Panc1 (cell line): ENCODE measurements at regions not wholly inside any gene's neighbourhood (a gene's known extent, or its start where the extent isn't known, plus 50 kb on each side); places are given as distances from the start of the nearest gene placed in this dataset.

Source experiments
- ATAC-seq: fragments of 200-7000 bp; cut with Tn5 transposase; 2 replicates; pipeline ENCODE4 v1.9.1; 2020; ENCODE audit warnings: mild to moderate bottlenecking, moderate library complexity
- BruUV-seq: library from RNA; stranded (reverse); fragments of 400-500 nt; replicated peaks from 2 replicates; lab custom pipeline; 2021; lab: Mats Ljungman, UMichigan
- CTCF ChIA-PET: fragments of 300-600 bp; sonication (Branson Sonifier 250); formaldehyde crosslinking; loops from one replicate; lab custom pipeline; 2022; ENCODE audit warnings: antibody characterized with exemption; lab: Charles Lee
- POLR2A ChIA-PET: fragments of 300-600 bp; sonication (Branson Sonifier 250); formaldehyde crosslinking; loops from one replicate; lab custom pipeline; 2022; ENCODE audit warnings: antibody characterized with exemption; lab: Charles Lee
- DNase-seq: peaks from one replicate; pipeline ENCODE4 v3.0.0-alpha.2; 2010; ENCODE audit warnings: low read depth, low spot score
- H3K27ac ChIP-seq: 2 replicates; pipeline ENCODE4 v1.5.1; 2011; ENCODE audit warnings: mild to moderate bottlenecking, low read length, inconsistent platforms
- H3K27me3 ChIP-seq: fragments of 200-500 bp; sonication (Bioruptor generic); 2 replicates; pipeline ENCODE4 v1.6.0; 2014; ENCODE audit warnings: low read length, inconsistent platforms; ENCODE audit not compliant: control insufficient read depth, insufficient read depth
- H3K36me3 ChIP-seq: fragments of 200-500 bp; sonication (Bioruptor generic); 2 replicates; pipeline ENCODE4 v1.5.1; 2014; ENCODE audit warnings: inconsistent platforms, mild to moderate bottlenecking, low read length, moderate library complexity; ENCODE audit not compliant: control insufficient read depth, insufficient read depth
- H3K4me1 ChIP-seq: 2 replicates; pipeline ENCODE4 v1.5.1; 2011; ENCODE audit warnings: inconsistent platforms, mild to moderate bottlenecking, low read length, moderate library complexity; ENCODE audit not compliant: control insufficient read depth, insufficient read depth
- H3K4me3 ChIP-seq, 2 experiments: 2 replicates each; pipeline ENCODE4 v1.5.1; 2011 to 2012; ENCODE audit warnings: low read depth in 2 of 2, low read length in 2 of 2, mild to moderate bottlenecking in 2 of 2, inconsistent platforms in 1 of 2, moderate library complexity in 1 of 2
- H3K9me3 ChIP-seq: fragments of 200-500 bp; sonication (Bioruptor generic); 2 replicates; pipeline ENCODE4 v1.5.1; 2014; ENCODE audit warnings: low read depth, mild to moderate bottlenecking, inconsistent platforms, low read length, moderate library complexity; ENCODE audit not compliant: control insufficient read depth, insufficient read depth
- POLR2AphosphoS5 ChIP-seq: IDR thresholded peaks from 2 replicates; pipeline ENCODE4 v1.6.1; 2012; ENCODE audit warnings: mild to moderate bottlenecking, low read depth, low read length, moderate library complexity
- SIN3A ChIP-seq: IDR thresholded peaks from 2 replicates; pipeline ENCODE4 v1.6.1; 2012; ENCODE audit warnings: low read depth, mild to moderate bottlenecking, low read length, moderate library complexity, borderline replicate concordance; ENCODE audit not compliant: insufficient read depth
- TCF7L2 ChIP-seq: IDR thresholded peaks from 2 replicates; pipeline ENCODE4 v1.6.1; 2011; ENCODE audit warnings: mild to moderate bottlenecking, low read depth, low read length, inconsistent platforms
- in situ Hi-C: cut with HindIII; loops from 2 replicates; pipeline ENCODE4 v1.10.0; 2016; ENCODE audit warnings: low sequenced_read_pairs, low pct_unique_long_range_greater_than_20kb
- intact Hi-C: fragments of 100-400 bp; cut with micrococcal nuclease; formaldehyde crosslinking; loops from one replicate; pipeline ENCODE4 v1.10.0; 2022; ENCODE audit not compliant: unreplicated experiment
- TF ChIP-seq, protein P1 (sequence below): fragments of 450-650 bp; IDR thresholded peaks from 2 replicates; pipeline ENCODE4 v1.5.1; 2017; ENCODE audit warnings: mild to moderate bottlenecking
- TF ChIP-seq, protein P2 (sequence below), 2 experiments: IDR thresholded peaks; 2 replicates each; pipeline ENCODE4 v1.6.1; 2011 to 2012; ENCODE audit warnings: low read depth in 2 of 2, control low read depth in 1 of 2, low read length in 1 of 2, mild to moderate bottlenecking in 1 of 2, moderate library complexity in 1 of 2; ENCODE audit not compliant: insufficient read depth in 1 of 2

DNA sequence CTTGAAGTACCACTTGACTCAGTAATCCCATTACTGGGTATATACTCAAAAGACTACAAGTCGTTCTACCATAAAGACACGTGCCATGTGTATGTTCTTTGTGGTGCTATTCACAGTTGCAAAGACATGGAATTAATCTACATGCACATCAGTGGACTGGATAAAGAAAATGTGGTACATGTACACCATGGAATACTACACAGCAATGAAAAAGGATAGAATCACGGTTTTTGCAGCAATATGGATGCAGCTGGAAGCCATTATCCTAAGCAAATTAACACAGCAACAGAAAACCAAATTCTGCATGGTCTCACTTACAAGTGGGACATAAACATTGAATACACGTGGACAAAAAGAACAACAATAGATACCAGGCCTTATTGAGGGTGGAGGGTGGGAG, 583.4 kb upstream of the CELF2 start:
- no peaks in the 10 kb centered on the region for H3K36me3 ChIP-seq
- no peak for ATAC-seq

DNA sequence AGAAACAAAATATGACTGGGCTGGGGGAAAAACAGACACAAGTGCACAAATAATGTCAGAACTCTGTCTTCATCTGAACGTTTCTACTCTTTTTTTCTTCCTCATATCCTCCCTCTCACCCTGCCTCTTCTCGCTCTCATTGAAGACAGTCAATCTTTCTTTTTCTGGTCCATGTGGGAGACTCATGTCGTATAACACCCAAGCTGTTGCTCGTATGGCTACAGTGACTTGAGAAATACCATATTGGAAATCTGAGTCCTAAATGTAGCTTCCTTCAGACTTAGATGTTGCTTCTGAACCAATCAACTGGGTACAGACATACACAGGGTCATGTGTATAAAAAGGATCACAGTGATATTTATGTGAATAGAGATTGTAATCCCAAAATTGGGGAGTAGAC, 579.8 kb upstream of the CELF2 start:
- H3K36me3 ChIP-seq = no peaks in the 10 kb centered on the region
- no peak overlapping the region for H3K4me3 ChIP-seq
- BruUV-seq = no TSS peak
- H3K27ac ChIP-seq = no peak overlapping the region
- no peaks in the 10 kb centered on the region for H3K4me1 ChIP-seq
- H3K27me3 ChIP-seq = no peaks in the 10 kb centered on the region
- ChIA-PET POLR2A (no interaction called here), CTCF (no interaction called here)
- DNase-seq (no peak), ATAC-seq (no peak)
- TF ChIP-seq, protein P1, sequence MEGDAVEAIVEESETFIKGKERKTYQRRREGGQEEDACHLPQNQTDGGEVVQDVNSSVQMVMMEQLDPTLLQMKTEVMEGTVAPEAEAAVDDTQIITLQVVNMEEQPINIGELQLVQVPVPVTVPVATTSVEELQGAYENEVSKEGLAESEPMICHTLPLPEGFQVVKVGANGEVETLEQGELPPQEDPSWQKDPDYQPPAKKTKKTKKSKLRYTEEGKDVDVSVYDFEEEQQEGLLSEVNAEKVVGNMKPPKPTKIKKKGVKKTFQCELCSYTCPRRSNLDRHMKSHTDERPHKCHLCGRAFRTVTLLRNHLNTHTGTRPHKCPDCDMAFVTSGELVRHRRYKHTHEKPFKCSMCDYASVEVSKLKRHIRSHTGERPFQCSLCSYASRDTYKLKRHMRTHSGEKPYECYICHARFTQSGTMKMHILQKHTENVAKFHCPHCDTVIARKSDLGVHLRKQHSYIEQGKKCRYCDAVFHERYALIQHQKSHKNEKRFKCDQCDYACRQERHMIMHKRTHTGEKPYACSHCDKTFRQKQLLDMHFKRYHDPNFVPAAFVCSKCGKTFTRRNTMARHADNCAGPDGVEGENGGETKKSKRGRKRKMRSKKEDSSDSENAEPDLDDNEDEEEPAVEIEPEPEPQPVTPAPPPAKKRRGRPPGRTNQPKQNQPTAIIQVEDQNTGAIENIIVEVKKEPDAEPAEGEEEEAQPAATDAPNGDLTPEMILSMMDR = no peak
- TF ChIP-seq POLR2AphosphoS5 (no peak), SIN3A (no peak), TCF7L2 (no peak)
- TF ChIP-seq, protein P2, sequence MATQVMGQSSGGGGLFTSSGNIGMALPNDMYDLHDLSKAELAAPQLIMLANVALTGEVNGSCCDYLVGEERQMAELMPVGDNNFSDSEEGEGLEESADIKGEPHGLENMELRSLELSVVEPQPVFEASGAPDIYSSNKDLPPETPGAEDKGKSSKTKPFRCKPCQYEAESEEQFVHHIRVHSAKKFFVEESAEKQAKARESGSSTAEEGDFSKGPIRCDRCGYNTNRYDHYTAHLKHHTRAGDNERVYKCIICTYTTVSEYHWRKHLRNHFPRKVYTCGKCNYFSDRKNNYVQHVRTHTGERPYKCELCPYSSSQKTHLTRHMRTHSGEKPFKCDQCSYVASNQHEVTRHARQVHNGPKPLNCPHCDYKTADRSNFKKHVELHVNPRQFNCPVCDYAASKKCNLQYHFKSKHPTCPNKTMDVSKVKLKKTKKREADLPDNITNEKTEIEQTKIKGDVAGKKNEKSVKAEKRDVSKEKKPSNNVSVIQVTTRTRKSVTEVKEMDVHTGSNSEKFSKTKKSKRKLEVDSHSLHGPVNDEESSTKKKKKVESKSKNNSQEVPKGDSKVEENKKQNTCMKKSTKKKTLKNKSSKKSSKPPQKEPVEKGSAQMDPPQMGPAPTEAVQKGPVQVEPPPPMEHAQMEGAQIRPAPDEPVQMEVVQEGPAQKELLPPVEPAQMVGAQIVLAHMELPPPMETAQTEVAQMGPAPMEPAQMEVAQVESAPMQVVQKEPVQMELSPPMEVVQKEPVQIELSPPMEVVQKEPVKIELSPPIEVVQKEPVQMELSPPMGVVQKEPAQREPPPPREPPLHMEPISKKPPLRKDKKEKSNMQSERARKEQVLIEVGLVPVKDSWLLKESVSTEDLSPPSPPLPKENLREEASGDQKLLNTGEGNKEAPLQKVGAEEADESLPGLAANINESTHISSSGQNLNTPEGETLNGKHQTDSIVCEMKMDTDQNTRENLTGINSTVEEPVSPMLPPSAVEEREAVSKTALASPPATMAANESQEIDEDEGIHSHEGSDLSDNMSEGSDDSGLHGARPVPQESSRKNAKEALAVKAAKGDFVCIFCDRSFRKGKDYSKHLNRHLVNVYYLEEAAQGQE (IDR thresholded peaks at IDR 0.05; ENCODE audit: insufficient read depth in 1 of 2, low read depth in 2 of 2, low read length in 1 of 2) = no peak
- no peaks in the 10 kb centered on the region for H3K9me3 ChIP-seq
- intact Hi-C loops = no loop called here
- in situ Hi-C loops = no loop called here

More for the DNA sequence above, 583.4 kb upstream of the CELF2 start:
- H3K27me3 ChIP-seq = no peaks in the 10 kb centered on the region
- intact Hi-C loops (no loop called here), in situ Hi-C loops (no loop called here)
- no peak for DNase-seq
- no TSS peak for BruUV-seq
- H3K4me3 ChIP-seq = no peak overlapping the region
- CTCF ChIA-PET = no interaction called here
- no peaks in the 10 kb centered on the region for H3K9me3 ChIP-seq
- TF ChIP-seq SIN3A (no peak), POLR2AphosphoS5 (no peak), TCF7L2 (no peak)
- TF ChIP-seq, protein P1 = no peak
- TF ChIP-seq, protein P2 (IDR thresholded peaks at IDR 0.05; ENCODE audit: insufficient read depth in 1 of 2, low read depth in 2 of 2, low read length in 1 of 2) = no peak
- no peak overlapping the region for H3K27ac ChIP-seq
- POLR2A ChIA-PET = no interaction called here
- H3K4me1 ChIP-seq = no peaks in the 10 kb centered on the region
